ENCODE measurements at regions not wholly inside any gene's neighbourhood (a gene's known extent, or its start where the extent isn't known, plus 50 kb on each side); places are given as distances from the start of the nearest gene placed in this dataset.

DNA sequence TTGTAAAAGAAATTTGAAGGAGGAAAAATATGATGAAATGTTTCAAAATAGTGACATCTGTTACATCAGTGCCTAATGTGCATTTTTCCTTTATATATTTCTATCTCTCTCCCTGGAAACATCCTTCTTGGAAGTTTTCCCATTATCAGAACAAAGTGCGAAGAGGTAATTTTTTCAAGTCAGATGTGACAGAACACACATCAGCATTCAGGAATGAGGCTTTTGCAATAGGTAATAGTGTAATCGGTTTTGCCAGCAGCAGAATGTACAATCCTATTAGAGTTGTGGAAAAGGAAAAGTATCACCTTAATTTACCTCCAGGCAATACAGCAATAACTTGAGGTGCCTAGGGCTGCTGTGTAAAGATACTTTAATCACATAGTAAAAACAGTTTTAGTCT is 275.8 kb downstream of the FAT3 start:
- no peak for DNase-seq (ENCODE audit: low spot score, unreplicated experiment)
- no peak overlapping the region for H3K4me3 Mint-ChIP-seq (ENCODE audit: low read depth)
- H3K27ac Mint-ChIP-seq: no peak overlapping the region
- no peaks in the 10 kb centered on the region for H3K27me3 Mint-ChIP-seq
- no peaks in the 10 kb centered on the region for H3K9me3 Mint-ChIP-seq (ENCODE audit: low read depth)
- peaks cover 24% of the 10 kb centered on the region for H3K4me1 Mint-ChIP-seq (ENCODE audit: low read depth)
- no peaks in the 10 kb centered on the region for H3K36me3 Mint-ChIP-seq (ENCODE audit: insufficient read depth)
- TF ChIP-seq, protein P1, sequence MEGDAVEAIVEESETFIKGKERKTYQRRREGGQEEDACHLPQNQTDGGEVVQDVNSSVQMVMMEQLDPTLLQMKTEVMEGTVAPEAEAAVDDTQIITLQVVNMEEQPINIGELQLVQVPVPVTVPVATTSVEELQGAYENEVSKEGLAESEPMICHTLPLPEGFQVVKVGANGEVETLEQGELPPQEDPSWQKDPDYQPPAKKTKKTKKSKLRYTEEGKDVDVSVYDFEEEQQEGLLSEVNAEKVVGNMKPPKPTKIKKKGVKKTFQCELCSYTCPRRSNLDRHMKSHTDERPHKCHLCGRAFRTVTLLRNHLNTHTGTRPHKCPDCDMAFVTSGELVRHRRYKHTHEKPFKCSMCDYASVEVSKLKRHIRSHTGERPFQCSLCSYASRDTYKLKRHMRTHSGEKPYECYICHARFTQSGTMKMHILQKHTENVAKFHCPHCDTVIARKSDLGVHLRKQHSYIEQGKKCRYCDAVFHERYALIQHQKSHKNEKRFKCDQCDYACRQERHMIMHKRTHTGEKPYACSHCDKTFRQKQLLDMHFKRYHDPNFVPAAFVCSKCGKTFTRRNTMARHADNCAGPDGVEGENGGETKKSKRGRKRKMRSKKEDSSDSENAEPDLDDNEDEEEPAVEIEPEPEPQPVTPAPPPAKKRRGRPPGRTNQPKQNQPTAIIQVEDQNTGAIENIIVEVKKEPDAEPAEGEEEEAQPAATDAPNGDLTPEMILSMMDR (IDR thresholded peaks at IDR 0.05; ENCODE audit: unreplicated experiment): no peak

DNA sequence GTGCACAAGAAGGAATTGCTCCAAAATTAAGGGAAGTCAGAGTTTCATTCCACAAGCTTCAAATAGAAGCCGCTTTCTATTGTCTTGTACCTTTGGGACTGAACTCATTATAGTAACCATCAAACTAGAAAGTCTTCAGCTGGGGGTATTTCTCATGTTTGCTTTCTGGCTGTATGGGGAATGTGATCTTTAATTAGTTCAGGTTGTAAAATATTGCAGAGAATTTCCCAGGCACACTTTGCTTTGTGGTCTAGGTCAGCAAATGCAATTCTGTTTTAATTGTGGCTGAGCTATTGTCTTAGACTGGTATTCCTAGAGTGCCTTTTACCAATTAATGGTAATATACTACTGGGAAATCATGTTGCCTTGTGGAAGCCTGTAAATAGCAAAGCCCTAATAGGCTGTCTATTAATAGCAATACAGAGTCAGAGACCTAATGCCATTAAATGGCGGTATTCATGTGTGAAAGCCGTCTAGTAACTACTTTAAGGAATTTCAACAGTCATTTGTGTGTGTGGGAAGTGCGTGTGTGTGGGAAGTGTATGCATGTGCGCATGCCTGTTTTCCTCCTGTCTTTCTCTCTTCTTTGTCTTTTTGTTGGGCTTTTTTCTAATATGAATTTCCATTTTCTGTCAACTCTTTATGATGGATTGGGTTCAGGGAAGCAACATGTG is 276.6 kb downstream of the FAT3 start:
- H3K27ac Mint-ChIP-seq: no peak overlapping the region
- no peaks in the 10 kb centered on the region for H3K9me3 Mint-ChIP-seq (ENCODE audit: low read depth)
- H3K36me3 Mint-ChIP-seq (ENCODE audit: insufficient read depth): no peaks in the 10 kb centered on the region
- no peak for DNase-seq (ENCODE audit: low spot score, unreplicated experiment)
- no peak overlapping the region for H3K4me3 Mint-ChIP-seq (ENCODE audit: low read depth)
- peaks cover 25% of the 10 kb centered on the region for H3K4me1 Mint-ChIP-seq (ENCODE audit: low read depth)
- TF ChIP-seq, protein P1 (IDR thresholded peaks at IDR 0.05; ENCODE audit: unreplicated experiment): no peak
- no peaks in the 10 kb centered on the region for H3K27me3 Mint-ChIP-seq

DNA sequence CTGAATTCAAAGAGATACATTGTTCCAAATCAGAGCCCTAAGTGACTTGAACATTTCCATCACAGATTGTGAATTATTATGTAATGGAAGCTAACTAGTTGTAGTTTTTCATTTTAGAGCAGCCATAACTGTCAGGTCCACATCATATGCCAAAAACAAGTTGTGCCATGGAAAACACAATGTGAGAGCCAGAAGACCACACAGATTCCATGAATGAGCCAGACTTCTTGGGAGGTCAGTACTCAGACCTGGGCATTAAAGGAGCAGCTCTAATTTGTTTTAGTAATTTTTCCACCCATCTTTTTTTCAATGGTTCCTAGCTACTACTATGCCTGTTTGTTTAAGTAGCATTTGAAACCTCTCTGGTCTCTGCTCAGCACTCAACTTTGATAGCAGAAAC is 279.4 kb downstream of the FAT3 start:
- Mint-ChIP-seq H3K4me3 (ENCODE audit: low read depth) (no peak overlapping the region), H3K36me3 (ENCODE audit: insufficient read depth) (no peaks in the 10 kb centered on the region), H3K27ac (peak overlapping the region; percentile 85), H3K27me3 (no peaks in the 10 kb centered on the region), H3K4me1 (ENCODE audit: low read depth) (peaks cover 23% of the 10 kb centered on the region), H3K9me3 (ENCODE audit: low read depth) (no peaks in the 10 kb centered on the region)
- no peak for DNase-seq (ENCODE audit: low spot score, unreplicated experiment)
- TF ChIP-seq, protein P1 (IDR thresholded peaks at IDR 0.05; ENCODE audit: unreplicated experiment): no peak

DNA sequence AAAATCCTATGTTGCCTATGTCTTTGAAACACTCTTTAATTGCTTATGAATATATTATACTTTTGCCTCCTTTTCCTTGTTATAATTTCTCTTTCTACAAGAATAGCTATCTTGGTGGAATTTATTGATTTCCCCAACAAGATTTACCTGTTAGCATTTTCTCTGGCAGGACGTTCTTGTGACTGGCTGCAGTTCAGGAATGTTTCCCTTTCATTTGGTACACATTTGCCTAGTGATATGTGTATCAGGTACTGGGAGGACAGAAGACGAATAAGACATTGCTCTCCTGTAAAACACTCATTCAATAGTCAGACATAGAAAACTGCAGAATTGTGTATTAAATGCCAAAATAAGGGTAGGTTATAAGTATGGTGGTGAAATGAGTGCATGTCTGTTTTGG is 279.9 kb downstream of the FAT3 start:
- Mint-ChIP-seq H3K27ac (peak overlapping the region; percentile 79), H3K36me3 (ENCODE audit: insufficient read depth) (no peaks in the 10 kb centered on the region), H3K9me3 (ENCODE audit: low read depth) (no peaks in the 10 kb centered on the region), H3K4me3 (ENCODE audit: low read depth) (peak overlapping the region; percentile 1), H3K4me1 (ENCODE audit: low read depth) (peaks cover 23% of the 10 kb centered on the region), H3K27me3 (no peaks in the 10 kb centered on the region)
- TF ChIP-seq, protein P1 (IDR thresholded peaks at IDR 0.05; ENCODE audit: unreplicated experiment): no peak
- no peak for DNase-seq (ENCODE audit: low spot score, unreplicated experiment)

DNA sequence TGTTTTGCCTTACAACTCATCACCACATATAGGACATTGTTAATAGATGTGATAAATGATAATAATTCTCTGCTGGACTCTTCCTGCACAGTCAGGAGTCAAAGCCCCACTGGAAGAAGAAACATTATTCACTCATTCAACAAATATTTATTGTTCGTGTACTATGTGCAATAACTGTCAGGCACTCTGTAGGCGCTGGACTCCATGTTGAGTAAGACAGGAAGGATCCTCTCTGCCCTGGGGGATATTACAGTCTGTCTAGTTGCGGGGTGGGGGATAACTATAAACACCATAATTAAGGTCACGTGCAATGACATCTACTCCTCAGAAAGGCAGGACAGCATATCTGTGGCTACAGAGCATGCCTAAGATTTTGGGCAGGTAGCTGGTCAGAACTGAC is 281.1 kb downstream of the FAT3 start:
- H3K9me3 Mint-ChIP-seq (ENCODE audit: low read depth): no peaks in the 10 kb centered on the region
- H3K4me1 Mint-ChIP-seq (ENCODE audit: low read depth): peaks cover 23% of the 10 kb centered on the region
- H3K27me3 Mint-ChIP-seq: no peaks in the 10 kb centered on the region
- H3K4me3 Mint-ChIP-seq (ENCODE audit: low read depth): no peak overlapping the region
- no peak for DNase-seq (ENCODE audit: low spot score, unreplicated experiment)
- H3K36me3 Mint-ChIP-seq (ENCODE audit: insufficient read depth): no peaks in the 10 kb centered on the region
- no peak overlapping the region for H3K27ac Mint-ChIP-seq
- TF ChIP-seq, protein P1 (IDR thresholded peaks at IDR 0.05; ENCODE audit: unreplicated experiment): no peak

Data from progenitor cell of endocrine pancreas (in vitro differentiated cells).